Esophagus muscularis mucosa (tissue), 4 donors: ENCODE measurements at regions not wholly inside any gene's neighbourhood (a gene's known extent, or its start where the extent isn't known, plus 50 kb on each side); places are given as distances from the start of the nearest gene placed in this dataset.

Source experiments
- DNase-seq: peaks from one replicate; pipeline ENCODE4 v3.0.0-alpha.2; 2017; ENCODE audit errors: extremely low spot score
- H3K27ac ChIP-seq, 4 donors: fragments of 200-600 bp; sonication (generic); replicated peaks in 1 of 4; 1 replicate in 3 of 4; 2 replicates in 1 of 4; pipeline ENCODE4 v1.5.1; 2016 to 2019; ENCODE audit warnings: mild to moderate bottlenecking in 1 of 4
- H3K27me3 ChIP-seq, 4 donors: fragments of 200-600 bp; sonication (generic); one replicate each; pipeline versions ENCODE4 v1.5.1 to v1.6.0; 2016 to 2019
- H3K36me3 ChIP-seq, 4 donors: fragments of 200-600 bp; sonication (generic); one replicate each; pipeline ENCODE4 v1.5.1; 2016 to 2019
- H3K4me1 ChIP-seq, 4 donors: fragments of 200-600 bp; sonication (generic); one replicate each; pipeline ENCODE4 v1.5.1; 2016 to 2019
- H3K4me3 ChIP-seq, 4 donors: fragments of 200-600 bp; sonication (generic); 1 replicate in 2 of 4; 2 replicates in 2 of 4; pipeline ENCODE4 v1.5.1; 2016 to 2019; ENCODE audit warnings: mild to moderate bottlenecking in 4 of 4, moderate library complexity in 1 of 4
- H3K9me3 ChIP-seq, 4 donors: fragments of 200-600 bp; sonication (generic); 1 replicate in 3 of 4; 2 replicates in 1 of 4; pipeline ENCODE4 v1.5.1; 2016 to 2019
- EP300 ChIP-seq: sonication (generic); formaldehyde crosslinking; IDR thresholded peaks from one replicate; pipeline ENCODE4 v1.6.1; 2017; ENCODE audit warnings: antibody characterized with exemption
- POLR2A ChIP-seq: fragments of 450-650 bp; IDR thresholded peaks from one replicate; pipeline ENCODE4 v1.6.1; 2017; ENCODE audit warnings: antibody characterized with exemption, moderate library complexity, mild to moderate bottlenecking, low read depth
- POLR2AphosphoS5 ChIP-seq, 2 donors: sonication (generic); formaldehyde crosslinking; IDR thresholded peaks; one replicate each; pipeline ENCODE4 v1.6.1; 2017; ENCODE audit warnings: antibody characterized with exemption in 2 of 2
- WGBS: methylation state at CpG from one replicate; pipeline ENCODE4 v1.1.5; 2018; 5-methylcytosine and 5-hydroxymethylcytosine counted together
- intact Hi-C: fragments of 100-400 bp; cut with DNase I; formaldehyde crosslinking; loops from one replicate; pipeline ENCODE4 v1.15.1; 2023
- small RNA-seq, 3 donors: library from RNA; depleted of rRNA; stranded (forward); fragments of <200 nt; gene quantifications; one replicate each; pipeline ENCODE3, GENCODE V24; 2016
- TF ChIP-seq, protein P1 (sequence below), 3 experiments: fragments of 200-600 bp in 2 of 3; fragments of 450-650 bp in 1 of 3; sonication (generic) in 2 of 3; IDR thresholded peaks; one replicate each; pipeline ENCODE4 v1.5.1; 2017 to 2019; ENCODE audit warnings: antibody characterized with exemption in 3 of 3, mild to moderate bottlenecking in 2 of 3, moderate library complexity in 1 of 3

- H3K27me3 ChIP-seq, result peaks cover 0 to 6% (median 0%) of the 10 kb centered on the region in 4 donors
- no peaks in the 10 kb centered on the region for H3K9me3 ChIP-seq
- 94% methylated on average over 3 of the region's 3 CpGs for WGBS
- intact Hi-C loops, result no loop called here
- H3K36me3 ChIP-seq, result no peaks in the 10 kb centered on the region
- H3K4me1 ChIP-seq, result no peaks in the 10 kb centered on the region
- TF ChIP-seq, protein P1, sequence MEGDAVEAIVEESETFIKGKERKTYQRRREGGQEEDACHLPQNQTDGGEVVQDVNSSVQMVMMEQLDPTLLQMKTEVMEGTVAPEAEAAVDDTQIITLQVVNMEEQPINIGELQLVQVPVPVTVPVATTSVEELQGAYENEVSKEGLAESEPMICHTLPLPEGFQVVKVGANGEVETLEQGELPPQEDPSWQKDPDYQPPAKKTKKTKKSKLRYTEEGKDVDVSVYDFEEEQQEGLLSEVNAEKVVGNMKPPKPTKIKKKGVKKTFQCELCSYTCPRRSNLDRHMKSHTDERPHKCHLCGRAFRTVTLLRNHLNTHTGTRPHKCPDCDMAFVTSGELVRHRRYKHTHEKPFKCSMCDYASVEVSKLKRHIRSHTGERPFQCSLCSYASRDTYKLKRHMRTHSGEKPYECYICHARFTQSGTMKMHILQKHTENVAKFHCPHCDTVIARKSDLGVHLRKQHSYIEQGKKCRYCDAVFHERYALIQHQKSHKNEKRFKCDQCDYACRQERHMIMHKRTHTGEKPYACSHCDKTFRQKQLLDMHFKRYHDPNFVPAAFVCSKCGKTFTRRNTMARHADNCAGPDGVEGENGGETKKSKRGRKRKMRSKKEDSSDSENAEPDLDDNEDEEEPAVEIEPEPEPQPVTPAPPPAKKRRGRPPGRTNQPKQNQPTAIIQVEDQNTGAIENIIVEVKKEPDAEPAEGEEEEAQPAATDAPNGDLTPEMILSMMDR (IDR thresholded peaks at IDR 0.05), result no peak
- TF ChIP-seq POLR2AphosphoS5 (IDR thresholded peaks at IDR 0.05) (no peak), EP300 (no peak), POLR2A (no peak)
- no peak for DNase-seq
- no peak overlapping the region for H3K4me3 ChIP-seq
- no peak overlapping the region for H3K27ac ChIP-seq
These were observed 55.9 kb upstream of the CTBP2 start for GRCh38 chr10:125216309-125216708.

- no peak for TF ChIP-seq POLR2A
- TF ChIP-seq EP300, result no peak
- TF ChIP-seq POLR2AphosphoS5 (IDR thresholded peaks at IDR 0.05), result no peak
- TF ChIP-seq, protein P1 (IDR thresholded peaks at IDR 0.05), result no peak
- no peak for DNase-seq
- Histone ChIP-seq H3K9me3 (no peaks in the 10 kb centered on the region), H3K27ac (no peak overlapping the region), H3K4me3 (no peak overlapping the region), H3K27me3 (no peaks in the 10 kb centered on the region), H3K4me1 (no peaks in the 10 kb centered on the region), H3K36me3 (no peaks in the 10 kb centered on the region)
- WGBS, result 100% methylated on average over 2 of the region's 2 CpGs
- intact Hi-C loops, result no loop called here
These were observed 53.9 kb upstream of the CTBP2 start for GRCh38 chr10:125214283-125214570.

GRCh38 chr10:125213541-125214282 lies 53.3 kb upstream of the CTBP2 start:
- Histone ChIP-seq H3K4me3 (no peak overlapping the region), H3K4me1 (no peaks in the 10 kb centered on the region), H3K9me3 (no peaks in the 10 kb centered on the region), H3K27me3 (no peaks in the 10 kb centered on the region), H3K27ac (no peak overlapping the region), H3K36me3 (no peaks in the 10 kb centered on the region)
- no peak for TF ChIP-seq POLR2AphosphoS5 (IDR thresholded peaks at IDR 0.05)
- TF ChIP-seq, protein P1 (IDR thresholded peaks at IDR 0.05), result no peak
- no peak for TF ChIP-seq POLR2A
- TF ChIP-seq EP300, result no peak
- intact Hi-C loops, result no loop called here
- 89% methylated on average over 10 of the region's 10 CpGs for WGBS
- no peak for DNase-seq

DNA sequence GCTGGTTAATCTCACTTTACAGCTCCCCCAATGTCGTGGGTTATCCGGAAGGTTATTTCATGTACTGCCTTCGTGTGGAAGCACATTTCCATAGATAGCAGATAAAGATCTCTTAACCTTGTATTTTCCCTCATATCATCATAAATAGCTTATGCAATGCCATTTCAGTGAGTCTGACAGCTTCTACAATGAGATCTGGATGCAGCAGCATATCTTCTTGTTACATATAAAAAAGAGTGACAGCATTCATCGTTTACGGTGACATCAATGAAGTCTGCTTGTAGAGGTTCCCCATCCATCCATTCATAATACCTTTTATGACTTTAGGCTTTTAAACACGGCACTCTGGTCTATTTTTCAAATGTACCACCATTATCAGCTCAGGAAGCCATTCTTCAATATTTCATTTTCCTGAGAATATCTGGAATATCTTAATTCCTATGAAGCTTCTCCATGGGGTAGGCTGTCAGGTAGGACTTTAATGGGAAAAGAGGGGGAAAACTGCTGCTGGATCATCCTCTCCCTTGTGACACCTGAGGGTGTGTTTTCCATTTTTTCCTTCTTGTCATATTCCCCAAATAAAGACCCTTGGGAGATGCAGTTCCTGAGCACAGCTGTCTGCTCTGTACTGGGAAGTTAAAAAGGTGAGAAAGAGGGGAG lies 51.9 kb upstream of the CTBP2 start:
- no peak overlapping the region for H3K4me3 ChIP-seq
- TF ChIP-seq EP300 (no peak), POLR2A (no peak), POLR2AphosphoS5 (IDR thresholded peaks at IDR 0.05) (no peak)
- TF ChIP-seq, protein P1 (IDR thresholded peaks at IDR 0.05), result no peak
- H3K27me3 ChIP-seq, result no peaks in the 10 kb centered on the region
- H3K4me1 ChIP-seq, result no peaks in the 10 kb centered on the region
- no peaks in the 10 kb centered on the region for H3K9me3 ChIP-seq
- H3K27ac ChIP-seq, result no peak overlapping the region
- WGBS, result 95% methylated on average over 6 of the region's 6 CpGs
- H3K36me3 ChIP-seq, result no peaks in the 10 kb centered on the region
- intact Hi-C loops, result no loop called here
- DNase-seq, result no peak

Small RNAs in the stretch of these regions (small RNA-seq; reads per million reads assigned to genes)
- 0 reads per million in 3 donors for gene RPS27P18
